ENCODE measurements at regions not wholly inside any gene's neighbourhood (a gene's known extent, or its start where the extent isn't known, plus 50 kb on each side); places are given as distances from the start of the nearest gene placed in this dataset.

GRCh38 chr18:64993695-64994094 lies 757.1 kb upstream of the CDH7 start:
- no peak for TF ChIP-seq CTCF (IDR thresholded peaks at IDR 0.05)
- no peak for TF ChIP-seq POLR2A (IDR thresholded peaks at IDR 0.05; ENCODE audit: low read depth)
- no peak for TF ChIP-seq EP300 (IDR thresholded peaks at IDR 0.05)

Data from esophagus muscularis mucosa (tissue), 4 donors.